SKM-1 treated with dmso at 0.1 percent for 144 hours (cell line): ENCODE measurements at regions not wholly inside any gene's neighbourhood (a gene's known extent, or its start where the extent isn't known, plus 50 kb on each side); places are given as distances from the start of the nearest gene placed in this dataset.
"Not testable (repeated sequence)": the region's sequence is repeated elsewhere in the genome, so short reads cannot be mapped to it uniquely, and the experiment has no call there.

ENCODE experiments used
- DNase-seq: peaks from one replicate; lab custom pipeline; 2025; ENCODE audit not compliant: unreplicated experiment; lab: John Stamatoyannopoulos, UW

GRCh38 chr1:69070660-69071373, 496.9 kb upstream of the LRRC7 start:
- no peak for DNase-seq

- no peak for DNase-seq
Measured at GRCh38 chr1:69073176-69073575, 494.5 kb upstream of the LRRC7 start.

GRCh38 chr1:69076631-69077030, 491.1 kb upstream of the LRRC7 start:
- DNase-seq, result no peak

GRCh38 chr1:69077198-69077597, 490.5 kb upstream of the LRRC7 start:
- no peak for DNase-seq

DNA sequence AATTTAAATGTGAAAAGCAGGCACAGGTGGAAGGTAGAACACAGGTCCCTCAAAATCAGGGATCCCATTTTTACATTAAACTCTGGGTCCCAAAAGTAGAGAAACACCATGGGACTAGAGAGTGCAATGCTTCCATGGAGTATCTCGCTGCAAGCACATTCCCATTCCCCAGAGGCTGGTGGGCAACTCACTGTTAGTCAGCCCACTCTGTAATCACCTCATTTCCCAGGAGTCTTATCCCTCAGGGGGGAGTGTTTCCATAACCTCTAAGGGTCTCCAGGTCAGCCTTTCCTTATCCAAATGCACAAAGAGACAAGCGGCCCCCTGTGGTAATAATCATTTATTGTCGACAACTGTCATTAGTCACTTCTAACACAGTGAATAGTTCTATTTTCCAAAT, 490.1 kb upstream of the LRRC7 start:
- DNase-seq, result no peak

DNA sequence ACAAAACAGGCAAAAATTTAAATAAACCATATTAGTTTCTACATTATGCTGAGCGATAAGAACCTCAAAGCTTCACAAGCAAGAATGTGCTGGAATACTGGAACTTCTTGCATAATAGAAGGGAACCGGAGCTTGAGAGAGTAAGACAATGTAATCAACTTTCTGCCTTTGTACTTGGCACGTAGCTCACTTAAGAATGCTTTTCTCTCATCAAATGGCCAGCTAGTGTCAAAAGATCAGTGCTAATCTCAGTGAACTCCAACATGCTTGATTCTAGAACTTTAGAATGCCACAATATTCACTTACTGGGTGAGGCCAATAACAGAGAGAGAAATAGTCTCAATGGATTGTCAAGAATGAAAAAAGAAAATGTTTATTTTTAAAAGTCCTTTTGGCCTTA, 486.1 kb upstream of the LRRC7 start:
- DNase-seq, result no peak

GRCh38 chr1:69082312-69082711, 485.4 kb upstream of the LRRC7 start:
- no peak for DNase-seq

DNA sequence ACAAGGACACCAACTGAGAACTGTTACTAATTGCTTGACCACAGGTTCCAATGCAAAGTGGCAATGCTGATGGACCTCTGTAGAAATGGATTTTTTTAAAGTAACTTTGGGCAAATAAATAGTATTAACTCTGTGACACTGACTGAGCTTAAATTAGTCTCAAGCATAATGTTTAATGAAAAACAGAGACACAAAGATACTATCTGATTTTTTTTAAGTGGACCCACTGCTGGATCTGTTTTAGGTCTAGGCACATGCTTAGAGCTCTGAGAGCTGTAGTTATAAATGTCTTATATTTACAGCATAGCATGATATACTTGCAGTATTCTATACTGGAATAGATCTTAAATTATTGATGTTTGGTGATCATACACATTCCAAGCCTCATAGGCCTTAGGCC, 481.6 kb upstream of the LRRC7 start:
- DNase-seq, result no peak

- no peak for DNase-seq
Measured at GRCh38 chr1:69088571-69088970, 479.2 kb upstream of the LRRC7 start.

DNA sequence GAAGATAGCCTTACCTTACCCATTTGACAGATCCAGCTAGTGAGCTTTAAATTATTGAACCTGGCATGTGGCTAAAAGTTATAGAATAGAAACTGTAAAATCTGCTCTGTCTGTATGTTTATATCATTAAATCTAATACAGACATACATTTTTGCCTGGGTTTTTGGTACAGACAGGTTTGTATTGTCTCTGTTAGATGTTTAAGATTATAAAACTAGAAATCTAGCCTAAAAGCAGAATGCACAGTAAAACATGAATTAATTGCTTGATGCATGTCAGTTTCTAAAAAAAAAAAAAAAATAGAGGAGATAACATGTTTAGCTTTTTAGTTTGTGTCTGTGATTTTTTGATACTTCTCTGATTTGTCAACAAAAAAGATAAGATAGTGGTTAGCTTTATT, 477.6 kb upstream of the LRRC7 start:
- DNase-seq, result no peak

- DNase-seq, result no peak
Measured at GRCh38 chr1:69090752-69091151, 477.0 kb upstream of the LRRC7 start.

DNA sequence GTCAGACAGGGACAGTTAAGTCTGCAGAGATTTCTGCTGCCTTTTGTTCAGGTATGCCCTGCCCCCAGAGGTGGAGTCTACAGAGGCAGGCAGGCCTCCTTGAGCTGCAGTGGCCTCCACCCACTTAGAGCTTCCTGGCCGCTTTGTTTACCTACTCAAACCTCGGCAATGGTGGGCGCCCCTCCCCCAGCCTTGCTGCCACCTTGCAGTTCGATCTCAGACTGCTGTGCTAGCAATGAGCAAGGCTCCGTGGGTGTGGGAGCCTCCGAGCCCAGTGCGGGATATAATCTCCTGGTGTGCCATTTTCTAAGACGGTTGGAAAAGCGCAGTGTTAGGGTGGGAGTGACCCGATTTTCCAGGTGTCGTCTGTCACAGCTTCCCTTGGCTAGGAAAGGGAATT, 465.7 kb upstream of the LRRC7 start:
- not testable (repeated sequence) for DNase-seq

GRCh38 chr1:69103213-69103612, 464.5 kb upstream of the LRRC7 start:
- no peak for DNase-seq

DNA sequence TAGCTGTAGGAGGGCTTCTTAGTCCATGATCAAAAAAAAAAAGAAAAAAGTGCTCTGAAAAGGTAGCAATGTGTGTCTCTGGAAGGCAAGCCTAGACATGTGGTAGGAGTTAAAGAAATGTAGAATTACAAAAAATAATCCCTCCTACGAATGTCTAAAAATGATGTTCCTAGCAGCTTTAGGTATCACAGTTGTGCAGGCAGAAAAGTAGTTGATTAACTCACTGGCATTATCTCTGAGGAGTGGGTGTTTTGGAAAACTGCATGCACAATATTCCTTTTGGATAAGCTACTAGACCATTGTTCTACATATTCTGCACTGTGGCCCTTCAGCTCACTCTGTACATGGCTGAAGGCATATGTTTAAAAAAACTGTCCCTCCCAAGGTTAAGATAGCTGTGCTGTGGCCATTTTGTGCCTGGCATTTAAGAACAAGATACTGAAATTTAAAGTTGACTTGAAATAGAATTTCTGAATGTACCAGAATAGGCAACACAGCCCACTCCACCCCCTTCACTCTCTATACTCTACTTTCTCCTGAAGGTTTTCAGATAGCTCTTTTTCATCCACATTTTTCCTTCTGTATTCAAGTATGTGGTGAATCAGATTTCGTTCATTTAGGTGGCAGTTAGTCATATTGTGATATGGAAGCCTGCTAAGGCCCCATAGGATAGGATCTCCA, 463.9 kb upstream of the LRRC7 start:
- DNase-seq, result no peak

- DNase-seq, result no peak
Measured at GRCh38 chr1:69104894-69105293, 462.8 kb upstream of the LRRC7 start.

- no peak for DNase-seq
Measured at GRCh38 chr1:69109277-69109676, 458.4 kb upstream of the LRRC7 start.

GRCh38 chr1:69110851-69111250, 456.9 kb upstream of the LRRC7 start:
- no peak for DNase-seq

- DNase-seq, result not testable (repeated sequence)
Measured at GRCh38 chr1:69120126-69120741, 447.5 kb upstream of the LRRC7 start.

GRCh38 chr1:69120817-69121216, 446.9 kb upstream of the LRRC7 start:
- DNase-seq, result no peak

GRCh38 chr1:69121723-69122122, 446.0 kb upstream of the LRRC7 start:
- DNase-seq, result no peak

- no peak for DNase-seq
Measured at GRCh38 chr1:69122373-69122772, 445.3 kb upstream of the LRRC7 start.

GRCh38 chr1:69123486-69123885, 444.2 kb upstream of the LRRC7 start:
- no peak for DNase-seq
